Fibroblast of the aortic adventitia (primary cell): ENCODE measurements at regions not wholly inside any gene's neighbourhood (a gene's known extent, or its start where the extent isn't known, plus 50 kb on each side); places are given as distances from the start of the nearest gene placed in this dataset.

ENCODE experiments used
- DNase-seq: peaks from one replicate; pipeline ENCODE4 v3.0.0-alpha.2; 2010; ENCODE audit warnings: low read depth
- H3K4me3 ChIP-seq: 2 replicates; pipeline ENCODE4 v1.5.1; 2011; ENCODE audit warnings: low read depth, mild to moderate bottlenecking, control low read depth, low read length, moderate library complexity
- CTCF ChIP-seq: IDR thresholded peaks from 2 replicates; pipeline ENCODE4 v1.5.1; 2011; ENCODE audit warnings: mild to moderate bottlenecking, low read length, control low read depth, inconsistent platforms; ENCODE audit not compliant: insufficient read depth

- no peak for DNase-seq
These were observed 60.1 kb upstream of the MRTFB start for GRCh38 chr16:14011001-14011400.

GRCh38 chr16:14011846-14012245 lies 59.3 kb upstream of the MRTFB start:
- TF ChIP-seq CTCF, result no peak
- DNase-seq, result peak; percentile 25
- H3K4me3 ChIP-seq, result no peak overlapping the region

More at GRCh38 chr16:14011001-14011400, 60.1 kb upstream of the MRTFB start:
- no peak overlapping the region for H3K4me3 ChIP-seq
- no peak for TF ChIP-seq CTCF

GRCh38 chr16:14013145-14013570 lies 58.0 kb upstream of the MRTFB start:
- no peak for DNase-seq

GRCh38 chr16:14013571-14014283 lies 57.4 kb upstream of the MRTFB start:
- DNase-seq, result peak; percentile 83
- H3K4me3 ChIP-seq, result no peak overlapping the region
- no peak for TF ChIP-seq CTCF

More at GRCh38 chr16:14013145-14013570, 58.0 kb upstream of the MRTFB start:
- H3K4me3 ChIP-seq, result no peak overlapping the region
- no peak for TF ChIP-seq CTCF

GRCh38 chr16:14014284-14014625 lies 56.9 kb upstream of the MRTFB start:
- no peak overlapping the region for H3K4me3 ChIP-seq
- no peak for DNase-seq
- no peak for TF ChIP-seq CTCF

- peak; percentile 9 for DNase-seq
- H3K4me3 ChIP-seq, result no peak overlapping the region
- no peak for TF ChIP-seq CTCF
These were observed 56.1 kb upstream of the MRTFB start for GRCh38 chr16:14015033-14015432.

GRCh38 chr16:14015461-14015860 lies 55.7 kb upstream of the MRTFB start:
- DNase-seq, result no peak
- H3K4me3 ChIP-seq, result no peak overlapping the region
- no peak for TF ChIP-seq CTCF
